K562 (cell line): ENCODE measurements at regions not wholly inside any gene's neighbourhood (a gene's known extent, or its start where the extent isn't known, plus 50 kb on each side); places are given as distances from the start of the nearest gene placed in this dataset.

Experiments used
- ATAC-seq: fragments of 200-7000 bp; cut with Tn5 transposase; 3 replicates; pipeline ENCODE4 v1.9.1; 2020; ENCODE audit warnings: moderate library complexity
- BruUV-seq: library from RNA; stranded (reverse); fragments of 400-500 nt; replicated peaks from 2 replicates; lab custom pipeline; 2021; lab: Mats Ljungman, UMichigan
- CTCF ChIA-PET: fragments of 300-600 bp; formaldehyde crosslinking; extraction: SDS; loops from one replicate; lab custom pipeline; 2021; ENCODE audit warnings: low intra/inter-chr PET ratio; lab: Yijun Ruan, JAX
- POLR2A ChIA-PET: fragments of 300-600, 350-650 bp; sonication (Branson Sonifier 250); formaldehyde crosslinking; extraction: SDS; loops from one replicate; lab custom pipeline; 2021; ENCODE audit warnings: antibody characterized with exemption, inconsistent platforms; lab: Yijun Ruan, JAX
- DNase-seq, 4 experiments: peaks; one replicate each; pipeline versions ENCODE4 v3.0.0 to v3.0.0-alpha.2; 2011 to 2018; ENCODE audit warnings: low spot score in 3 of 4, mixed read lengths in 3 of 4; ENCODE audit errors: extremely low read depth in 1 of 4
- FAIRE-seq: peaks from 2 replicates; lab custom pipeline; 2011; peaks lifted over from hg19 to GRCh38; lab: Jason Lieb, UNC
- H2AFZ ChIP-seq: 2 replicates; pipeline ENCODE4 v1.6.0; 2011; ENCODE audit warnings: low read depth, low read length, control low read depth, inconsistent platforms
- H3K27ac ChIP-seq: fragments of 200-600 bp; 3 replicates; pipeline ENCODE4 v1.8.0; 2011; ENCODE audit warnings: low read depth, mild to moderate bottlenecking, control low read depth, inconsistent platforms, low read length, moderate library complexity, mixed read lengths; ENCODE audit errors: extremely low read depth
- H3K27me3 ChIP-seq, 2 experiments: fragments of 300-600 bp in 1 of 2; 2 replicates in 1 of 2; 3 replicates in 1 of 2; pipeline versions ENCODE4 v1.6.0 to v1.8.0; 2011; ENCODE audit warnings: inconsistent platforms in 2 of 2, low read length in 2 of 2, mild to moderate bottlenecking in 1 of 2, mixed read lengths in 1 of 2, moderate library complexity in 1 of 2; ENCODE audit not compliant: control insufficient read depth in 2 of 2, insufficient read depth in 2 of 2
- H3K36me3 ChIP-seq: fragments of 300-600 bp; 3 replicates; pipeline ENCODE4 v1.8.0; 2011; ENCODE audit warnings: mild to moderate bottlenecking, low read length, inconsistent platforms; ENCODE audit not compliant: control insufficient read depth, insufficient read depth
- H3K4me1 ChIP-seq, 2 experiments: fragments of 200-600 bp in 1 of 2; replicated peaks in 1 of 2; 2 replicates in 1 of 2; 3 replicates in 1 of 2; pipeline versions ENCODE4 v1.5.1 to v1.8.0; 2011; ENCODE audit warnings: inconsistent platforms in 2 of 2, low read length in 2 of 2, mild to moderate bottlenecking in 1 of 2, mixed read lengths in 1 of 2, moderate library complexity in 1 of 2; ENCODE audit not compliant: control insufficient read depth in 2 of 2, insufficient read depth in 2 of 2
- H3K4me2 ChIP-seq: 2 replicates; pipeline ENCODE4 v1.6.1; 2011; ENCODE audit warnings: low read length, control low read depth, inconsistent platforms, mixed read lengths; ENCODE audit not compliant: insufficient read depth
- H3K4me3 ChIP-seq: fragments of 200-600 bp; sonication (generic), shearing (Covaris generic); 2 replicates; pipeline ENCODE4 v1.5.1; 2016; ENCODE audit warnings: control low read depth, inconsistent platforms
- H3K79me2 ChIP-seq: fragments of 200-600 bp; 3 replicates; pipeline ENCODE4 v1.8.0; 2011; ENCODE audit warnings: low read length, inconsistent platforms; ENCODE audit not compliant: control insufficient read depth, insufficient read depth
- H3K9ac ChIP-seq, 2 experiments: 2 replicates each; pipeline versions ENCODE4 v1.6.0 to v1.6.1; 2011; ENCODE audit warnings: low read depth in 2 of 2, low read length in 2 of 2, control low read depth in 1 of 2, inconsistent platforms in 1 of 2, mild to moderate bottlenecking in 1 of 2, mixed read lengths in 1 of 2; ENCODE audit not compliant: insufficient read depth in 1 of 2
- H3K9me1 ChIP-seq: one replicate; pipeline ENCODE4 v1.6.0; 2011; ENCODE audit warnings: inconsistent platforms, mild to moderate bottlenecking, low read length, moderate library complexity; ENCODE audit not compliant: control insufficient read depth, insufficient read depth
- H3K9me3 ChIP-seq: replicated peaks from 2 replicates; pipeline ENCODE4 v1.5.1; 2011; ENCODE audit warnings: low read depth, low read length, inconsistent platforms; ENCODE audit not compliant: control insufficient read depth, insufficient read depth
- H4K20me1 ChIP-seq: replicated peaks from 2 replicates; pipeline ENCODE4 v1.6.1; 2011; ENCODE audit warnings: low read length, inconsistent platforms, mixed read lengths; ENCODE audit not compliant: control insufficient read depth, insufficient read depth
- BCL6 ChIP-seq: fragments of 250-450 bp; sonication (Bioruptor Pico); IDR thresholded peaks from 2 replicates; pipeline ENCODE4 v1.4.0; 2020
- ESRRA ChIP-seq: fragments of 450-650 bp; IDR thresholded peaks from 2 replicates; pipeline ENCODE4 v1.6.1; 2014; ENCODE audit warnings: low read depth, mild to moderate bottlenecking, moderate library complexity, borderline replicate concordance
- ESRRB ChIP-seq: fragments of 250-450 bp; sonication (Bioruptor Pico); IDR thresholded peaks from 2 replicates; pipeline ENCODE4 v1.5.0; 2020; ENCODE audit warnings: mild to moderate bottlenecking, moderate library complexity, borderline replicate concordance
- HOXB6 ChIP-seq: fragments of 250-450 bp; sonication (Bioruptor Pico); IDR thresholded peaks from 2 replicates; pipeline ENCODE4 v1.5.1; 2022; ENCODE audit warnings: mild to moderate bottlenecking, borderline replicate concordance
- MAFG ChIP-seq: fragments of 450-650 bp; conservative IDR thresholded peaks from 2 replicates; pipeline ENCODE4 v1.6.1; 2016; ENCODE audit warnings: missing genetic modification characterization, missing compliant biosample characterization
- MED1 ChIP-seq: sonication (generic); formaldehyde crosslinking; IDR thresholded peaks from 2 replicates; pipeline ENCODE4 v1.8.1; 2023; ENCODE audit warnings: missing genetic modification reagents, borderline replicate concordance
- PHF20 ChIP-seq: fragments of 450-650 bp; IDR thresholded peaks from 2 replicates; pipeline ENCODE4 v1.6.1; 2018; ENCODE audit not compliant: partially characterized antibody
- STAG1 ChIP-seq: sonication (generic); formaldehyde crosslinking; IDR thresholded peaks from 2 replicates; pipeline ENCODE4 v1.5.0; 2020; ENCODE audit warnings: missing genetic modification reagents, borderline replicate concordance
- TAF1 ChIP-seq: IDR thresholded peaks from 2 replicates; pipeline ENCODE4 v1.6.1; 2011; ENCODE audit warnings: mild to moderate bottlenecking, low read length, moderate library complexity; ENCODE audit not compliant: insufficient read depth, control insufficient read depth, severe bottlenecking; ENCODE audit errors: extremely low read depth
- TSC22D4 ChIP-seq: fragments of 450-650 bp; IDR thresholded peaks from 2 replicates; pipeline ENCODE4 v1.6.1; 2016; ENCODE audit warnings: missing genetic modification characterization, missing biosample characterization, control low read depth
- UBTF ChIP-seq, 2 experiments: IDR thresholded peaks; 2 replicates each; pipeline ENCODE4 v1.6.1; 2012; ENCODE audit warnings: improper control_type of control experiment in 2 of 2, low read depth in 2 of 2, low read length in 2 of 2, borderline replicate concordance in 1 of 2
- ZNF121 ChIP-seq: sonication (generic); formaldehyde crosslinking; conservative IDR thresholded peaks from 2 replicates; pipeline ENCODE4 v1.8.0; 2022; ENCODE audit warnings: missing genetic modification reagents
- ZNF212 ChIP-seq: fragments of 450-650 bp; formaldehyde crosslinking; IDR thresholded peaks from 2 replicates; pipeline ENCODE4 v1.4.0; 2020; ENCODE audit warnings: mild to moderate bottlenecking
- ZNF274 ChIP-seq: IDR thresholded peaks from 2 replicates; pipeline ENCODE4 v1.6.1; 2011; ENCODE audit warnings: low read depth, mild to moderate bottlenecking, low read length, moderate library complexity, borderline replicate concordance
- WGBS: fragments of 100-300 bp; shearing (Covaris generic); methylation state at CpG from one replicate; pipeline ENCODE4 v1.1.6; 2016; ENCODE audit warnings: low coverage, mixed read lengths; ENCODE audit not compliant: insufficient coverage; ENCODE audit errors: missing lambda C conversion rate; 5-methylcytosine and 5-hydroxymethylcytosine counted together
- in situ Hi-C: fragments of 300-500 bp; cut with MboI; formaldehyde crosslinking; loops from 4 replicates; pipeline ENCODE4 v1.15.0; 2018; ENCODE audit warnings: inconsistent platforms, mixed read lengths
- intact Hi-C: fragments of 100-400 bp; cut with micrococcal nuclease; formaldehyde crosslinking; loops from 2 replicates; pipeline ENCODE4 v1.14.2; 2022

- no peak for TF ChIP-seq HOXB6 (CRISPR knock-in tag)
Observed at GRCh38 chr10:64873959-64874358, 1352.8 kb downstream of the REEP3 start (continued).

GRCh38 chr10:64880546-64880945 lies 1359.3 kb downstream of the REEP3 start:
- H3K27me3 ChIP-seq, result no peaks in the 10 kb centered on the region
- no peak overlapping the region for H2AFZ ChIP-seq
- no peak overlapping the region for H3K9ac ChIP-seq
- DNase-seq (no peak), FAIRE-seq (no peak), ATAC-seq (no peak)
- no peak overlapping the region for H3K4me3 ChIP-seq
- POLR2A ChIA-PET, result no interaction called here
- intact Hi-C loops (no loop called here), in situ Hi-C loops (no loop called here)
- no peaks in the 10 kb centered on the region for H3K4me1 ChIP-seq
- no peaks in the 10 kb centered on the region for H3K79me2 ChIP-seq
- no peaks in the 10 kb centered on the region for H3K36me3 ChIP-seq
- CTCF ChIA-PET, result no interaction called here
- H3K27ac ChIP-seq, result no peak overlapping the region
- no peaks in the 10 kb centered on the region for H3K9me1 ChIP-seq
- H3K4me2 ChIP-seq, result no peak overlapping the region
- WGBS, result 4% methylated on average over 3 of the region's 3 CpGs
- no peak for TF ChIP-seq ESRRA
- TF ChIP-seq PHF20, result no peak
- TF ChIP-seq ZNF274, result no peak
- no peak for TF ChIP-seq ZNF121
- H3K9me3 ChIP-seq, result no peaks in the 10 kb centered on the region
- no peaks in the 10 kb centered on the region for H4K20me1 ChIP-seq
- no TSS peak for BruUV-seq

- H3K27me3 ChIP-seq, result no peaks in the 10 kb centered on the region
- H3K4me3 ChIP-seq, result no peak overlapping the region
- no peaks in the 10 kb centered on the region for H3K4me1 ChIP-seq
- in situ Hi-C loops, result no loop called here
- BruUV-seq, result no TSS peak
- ATAC-seq, result no peak
- CTCF ChIA-PET, result no interaction called here
- no peaks in the 10 kb centered on the region for H3K36me3 ChIP-seq
- no peak overlapping the region for H2AFZ ChIP-seq
- H4K20me1 ChIP-seq, result no peaks in the 10 kb centered on the region
- no peak for DNase-seq
- POLR2A ChIA-PET, result no interaction called here
- H3K4me2 ChIP-seq, result no peak overlapping the region
- H3K79me2 ChIP-seq, result no peaks in the 10 kb centered on the region
- no peaks in the 10 kb centered on the region for H3K9me3 ChIP-seq
- no peak overlapping the region for H3K9ac ChIP-seq
- no peaks in the 10 kb centered on the region for H3K9me1 ChIP-seq
- no peak for FAIRE-seq
- no peak overlapping the region for H3K27ac ChIP-seq
- intact Hi-C loops, result no loop called here
- no peak for TF ChIP-seq ESRRB (CRISPR knock-in tag)
- TF ChIP-seq MAFG (tag), result no peak
- no peak for TF ChIP-seq UBTF (IDR thresholded peaks at IDR 0.05; ENCODE audit: borderline replicate concordance in 1 of 2, low read depth in 2 of 2, low read length in 2 of 2)
- TF ChIP-seq TAF1, result no peak
- TF ChIP-seq STAG1 (CRISPR knock-in tag), result no peak
- TF ChIP-seq ZNF212 (CRISPR knock-in tag), result no peak
- no peak for TF ChIP-seq BCL6 (CRISPR knock-in tag)
- no peak for TF ChIP-seq TSC22D4 (tag)
- no peak for TF ChIP-seq MED1 (CRISPR knock-in tag)
Observed at GRCh38 chr10:64881257-64881656, 1360.1 kb downstream of the REEP3 start.
